Adrenal gland (tissue), 5 donors: ENCODE measurements at regions not wholly inside any gene's neighbourhood (a gene's known extent, or its start where the extent isn't known, plus 50 kb on each side); places are given as distances from the start of the nearest gene placed in this dataset.

Experiments
- CTCF ChIP-seq, 6 experiments: fragments of 450-650 bp in 4 of 6; fragments of 200-600 bp in 2 of 6; sonication (generic) in 1 of 6; IDR thresholded peaks; 1 replicate in 5 of 6; 2 replicates in 1 of 6; pipeline versions ENCODE4 v1.5.1 to v1.8.0; 2016 to 2021; ENCODE audit warnings: antibody characterized with exemption in 6 of 6, mild to moderate bottlenecking in 2 of 6, moderate library complexity in 1 of 6
- POLR2A ChIP-seq, 2 donors: fragments of 450-650 bp; IDR thresholded peaks; one replicate each; pipeline ENCODE4 v1.6.1; 2017; ENCODE audit warnings: antibody characterized with exemption in 2 of 2, mild to moderate bottlenecking in 2 of 2, moderate library complexity in 1 of 2
- donor health status: DM: no; HTN: no; CAD: no.

- TF ChIP-seq CTCF (IDR thresholded peaks at IDR 0.05) (no peak), POLR2A (IDR thresholded peaks at IDR 0.05) (no peak)
Measured at GRCh38 chr10:44051091-44051490, 333.8 kb downstream of the CXCL12 start.
